Sigmoid colon (tissue), 4 donors: ENCODE measurements at regions not wholly inside any gene's neighbourhood (a gene's known extent, or its start where the extent isn't known, plus 50 kb on each side); places are given as distances from the start of the nearest gene placed in this dataset.

Experiments used
- EP300 ChIP-seq, 4 donors: sonication (generic); formaldehyde crosslinking; IDR thresholded peaks; one replicate each; pipeline ENCODE4 v1.6.1; 2017; ENCODE audit warnings: antibody characterized with exemption in 4 of 4
- POLR2A ChIP-seq, 2 donors: fragments of 450-650 bp; IDR thresholded peaks; one replicate each; pipeline ENCODE4 v1.6.1; 2016; ENCODE audit warnings: antibody characterized with exemption in 2 of 2, mild to moderate bottlenecking in 2 of 2, moderate library complexity in 2 of 2
- TF ChIP-seq, protein P1 (sequence below), 4 experiments: fragments of 450-650 bp in 3 of 4; fragments of 200-600 bp in 1 of 4; IDR thresholded peaks; one replicate each; pipeline ENCODE4 v1.5.1; 2016 to 2019; ENCODE audit warnings: antibody characterized with exemption in 4 of 4, mild to moderate bottlenecking in 3 of 4, moderate library complexity in 2 of 4

DNA sequence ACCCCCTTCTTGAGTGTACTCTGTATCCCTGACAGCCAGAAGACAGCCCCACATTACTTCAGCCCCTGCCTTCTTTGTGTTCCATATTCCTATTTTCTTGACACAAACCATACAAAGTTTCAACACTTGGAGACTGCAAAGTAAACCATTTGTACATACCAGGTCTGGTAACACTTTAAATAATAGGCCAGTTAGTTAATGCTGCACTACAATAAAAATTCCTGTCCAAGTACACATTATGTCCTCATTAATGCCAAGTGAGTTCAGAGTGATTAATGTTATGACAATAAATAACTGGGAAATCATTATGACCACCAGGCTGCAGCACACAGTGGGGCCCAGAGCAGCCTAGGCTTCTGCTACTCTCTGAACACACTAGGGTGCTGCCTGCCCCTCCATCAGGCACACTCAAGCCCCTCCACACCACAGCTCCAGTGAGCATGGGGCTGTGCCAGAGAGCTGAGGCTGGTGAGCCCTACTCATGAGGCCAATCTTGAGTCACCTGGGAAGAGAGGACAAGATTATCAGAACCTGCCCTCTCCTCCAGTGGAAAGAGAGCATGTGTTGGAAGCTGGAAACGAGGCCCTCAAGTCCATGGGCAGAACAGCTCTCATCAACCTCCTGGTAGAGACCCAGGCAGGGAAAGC, 138.7 kb downstream of the TTC32 start:
- TF ChIP-seq POLR2A (IDR thresholded peaks at IDR 0.05) (no peak), EP300 (IDR thresholded peaks at IDR 0.05) (peak in 3 of 4 donors; percentile 23 to 81 (median 60))
- TF ChIP-seq, protein P1, sequence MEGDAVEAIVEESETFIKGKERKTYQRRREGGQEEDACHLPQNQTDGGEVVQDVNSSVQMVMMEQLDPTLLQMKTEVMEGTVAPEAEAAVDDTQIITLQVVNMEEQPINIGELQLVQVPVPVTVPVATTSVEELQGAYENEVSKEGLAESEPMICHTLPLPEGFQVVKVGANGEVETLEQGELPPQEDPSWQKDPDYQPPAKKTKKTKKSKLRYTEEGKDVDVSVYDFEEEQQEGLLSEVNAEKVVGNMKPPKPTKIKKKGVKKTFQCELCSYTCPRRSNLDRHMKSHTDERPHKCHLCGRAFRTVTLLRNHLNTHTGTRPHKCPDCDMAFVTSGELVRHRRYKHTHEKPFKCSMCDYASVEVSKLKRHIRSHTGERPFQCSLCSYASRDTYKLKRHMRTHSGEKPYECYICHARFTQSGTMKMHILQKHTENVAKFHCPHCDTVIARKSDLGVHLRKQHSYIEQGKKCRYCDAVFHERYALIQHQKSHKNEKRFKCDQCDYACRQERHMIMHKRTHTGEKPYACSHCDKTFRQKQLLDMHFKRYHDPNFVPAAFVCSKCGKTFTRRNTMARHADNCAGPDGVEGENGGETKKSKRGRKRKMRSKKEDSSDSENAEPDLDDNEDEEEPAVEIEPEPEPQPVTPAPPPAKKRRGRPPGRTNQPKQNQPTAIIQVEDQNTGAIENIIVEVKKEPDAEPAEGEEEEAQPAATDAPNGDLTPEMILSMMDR (IDR thresholded peaks at IDR 0.05) = no peak
